GM12892 (cell line): ENCODE measurements at regions not wholly inside any gene's neighbourhood (a gene's known extent, or its start where the extent isn't known, plus 50 kb on each side); places are given as distances from the start of the nearest gene placed in this dataset.
"Not testable (repeated sequence)": the region's sequence is repeated elsewhere in the genome, so short reads cannot be mapped to it uniquely, and the experiment has no call there.

ENCODE experiments used
- POLR2A ChIP-seq: IDR thresholded peaks from 2 replicates; pipeline ENCODE4 v1.6.1; 2011; ENCODE audit warnings: low read depth, low read length, control low read depth
- POLR2AphosphoS5 ChIP-seq: IDR thresholded peaks from 2 replicates; pipeline ENCODE4 v1.6.1; 2011; ENCODE audit warnings: low read depth, low read length, control low read depth

- TF ChIP-seq POLR2AphosphoS5, POLR2A: not testable (repeated sequence)
Measured at GRCh38 chr3:75564427-75564826, 99.7 kb upstream of the FRG2C start.
